ENCODE measurements at regions not wholly inside any gene's neighbourhood (a gene's known extent, or its start where the extent isn't known, plus 50 kb on each side); places are given as distances from the start of the nearest gene placed in this dataset.

GRCh38 chr18:9032519-9032918 lies 70.0 kb upstream of the NDUFV2 start:
- no peak for TF ChIP-seq POLR2A (IDR thresholded peaks at IDR 0.05)
- TF ChIP-seq EP300 (IDR thresholded peaks at IDR 0.05): no peak
